ENCODE measurements at regions not wholly inside any gene's neighbourhood (a gene's known extent, or its start where the extent isn't known, plus 50 kb on each side); places are given as distances from the start of the nearest gene placed in this dataset.
"Not testable (repeated sequence)": the region's sequence is repeated elsewhere in the genome, so short reads cannot be mapped to it uniquely, and the experiment has no call there.

GRCh38 chr2:216775043-216775453 is 79.7 kb upstream of the IGFBP5 start:
- DNase-seq: no peak

DNA sequence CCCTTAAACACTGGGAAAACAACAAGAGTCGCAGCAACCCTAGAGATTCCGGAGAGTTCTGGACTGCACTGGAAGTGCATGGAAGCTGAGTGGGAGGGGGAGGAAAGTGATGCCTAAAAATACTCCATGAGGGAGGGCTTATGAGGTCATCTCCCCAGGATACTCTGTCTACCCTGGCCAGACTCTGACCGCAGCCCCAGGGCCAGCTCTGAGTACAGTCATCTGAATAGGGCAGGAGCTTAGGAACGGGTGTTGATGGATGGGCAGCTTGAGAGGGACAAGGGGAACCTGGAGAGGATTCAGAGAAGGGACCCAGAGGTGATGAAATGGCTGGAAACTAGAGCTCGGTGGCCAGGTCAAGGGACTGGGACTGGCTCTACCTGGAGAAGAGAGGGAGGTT is 79.3 kb upstream of the IGFBP5 start:
- DNase-seq: no peak

DNA sequence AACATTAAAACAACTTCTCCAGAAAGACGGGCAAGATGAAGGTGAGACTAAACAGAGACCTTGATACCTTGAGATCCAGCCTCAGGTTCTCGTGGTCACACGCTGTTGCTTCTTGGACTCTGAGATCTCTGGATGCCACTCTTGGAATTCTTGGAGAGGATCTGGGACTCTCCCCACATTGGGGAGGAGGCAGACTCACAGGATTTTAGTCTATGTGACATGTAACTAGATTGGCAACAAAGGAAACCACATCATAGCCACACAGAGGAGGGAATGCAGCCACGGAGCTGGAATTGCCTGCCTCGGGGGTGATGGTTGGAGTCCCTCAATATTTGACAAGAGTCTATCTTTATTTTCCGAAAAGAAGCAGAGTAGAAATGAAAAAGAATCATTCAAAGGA is 78.8 kb upstream of the IGFBP5 start:
- no peak for DNase-seq

DNA sequence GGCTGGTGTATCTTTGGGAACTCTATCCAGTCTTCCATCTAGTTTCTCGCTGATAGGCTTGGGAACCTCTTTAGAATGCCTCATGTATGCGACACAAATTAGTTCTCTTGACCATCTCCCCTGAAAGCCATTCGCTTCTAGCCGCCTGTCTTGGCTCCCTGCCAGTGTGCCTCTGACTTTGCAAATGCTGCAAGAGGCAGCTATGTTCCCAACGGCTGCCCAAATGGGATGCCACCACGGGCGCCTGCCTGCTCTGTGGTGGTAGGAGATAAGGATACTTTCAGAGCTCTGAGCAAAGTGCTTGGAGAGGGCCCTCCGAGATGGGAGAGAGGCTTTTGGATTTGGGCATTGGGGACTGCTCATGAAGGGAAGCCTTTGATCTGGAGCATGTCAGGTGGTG is 77.7 kb upstream of the IGFBP5 start:
- no peak for DNase-seq

- DNase-seq: no peak
Measured at GRCh38 chr2:216770717-216771116, 75.4 kb upstream of the IGFBP5 start.

GRCh38 chr2:216770050-216770449 is 74.7 kb upstream of the IGFBP5 start:
- no peak for DNase-seq

DNA sequence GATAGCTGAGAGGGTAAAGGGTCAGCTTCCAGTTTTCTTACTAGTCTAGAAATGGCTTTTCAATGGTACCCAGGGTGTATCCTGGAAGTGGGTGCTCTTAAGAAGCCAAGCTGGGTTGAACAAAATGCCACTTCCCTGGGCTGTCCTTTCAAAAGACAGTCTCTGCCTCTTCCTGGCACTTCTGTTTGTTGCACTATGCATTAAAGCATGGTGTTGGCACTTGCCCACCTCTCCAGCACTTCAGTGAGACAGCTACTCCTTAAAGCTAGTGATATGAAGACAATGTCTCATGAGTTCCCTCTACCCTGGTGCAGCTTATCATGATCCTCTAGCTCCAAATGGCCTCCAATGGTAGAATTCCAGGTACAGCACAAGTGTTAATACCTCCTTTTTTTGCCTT is 74.3 kb upstream of the IGFBP5 start:
- DNase-seq: no peak

- no peak for DNase-seq
Measured at GRCh38 chr2:216768908-216769411, 73.6 kb upstream of the IGFBP5 start.

DNA sequence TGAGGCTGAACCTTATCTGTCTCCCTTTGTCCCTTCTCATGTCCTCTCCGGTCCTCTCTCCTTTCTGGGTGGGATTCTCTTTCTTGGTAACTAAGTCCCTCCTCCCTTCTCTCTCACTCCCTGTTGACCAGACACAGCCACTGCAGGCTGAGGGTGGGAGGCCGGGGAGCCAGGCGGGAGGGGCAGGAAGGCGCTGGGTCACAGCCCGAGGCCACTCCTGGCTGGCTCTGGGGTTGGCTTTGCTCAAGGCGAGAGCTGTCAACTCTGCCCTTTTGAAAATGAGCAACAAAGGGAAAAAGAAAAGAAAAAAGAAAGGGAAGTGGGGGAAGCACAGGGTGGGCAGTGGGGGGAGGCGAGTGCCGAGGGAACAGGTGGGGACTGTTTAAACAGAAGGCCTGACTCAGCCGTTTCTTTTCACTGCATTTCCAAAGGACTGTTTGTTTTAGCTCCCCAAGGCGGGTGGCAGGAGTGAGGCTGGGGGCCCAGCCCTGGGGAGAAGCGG is 70.5 kb upstream of the IGFBP5 start:
- peak; percentile 63 for DNase-seq

- DNase-seq: no peak
Measured at GRCh38 chr2:216763396-216763795, 68.0 kb upstream of the IGFBP5 start.

DNA sequence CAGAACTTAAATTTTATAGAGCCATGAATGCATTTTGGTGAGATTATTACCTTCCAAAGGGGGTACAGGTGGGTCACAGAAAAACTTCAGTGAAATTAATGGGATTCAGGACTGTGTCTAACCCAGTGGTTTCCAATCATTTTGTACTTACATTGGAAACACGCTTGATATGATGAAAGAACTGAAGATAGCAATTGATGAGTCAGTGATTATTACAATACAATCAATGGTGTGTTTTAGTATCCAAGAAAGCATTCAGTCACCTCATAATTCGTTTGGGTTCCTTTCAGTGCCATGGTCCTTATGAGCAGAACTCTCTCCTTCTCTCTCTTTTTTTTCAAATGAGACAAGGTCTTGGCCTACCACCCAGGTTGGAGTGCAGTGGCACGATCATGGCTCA is 66.5 kb upstream of the IGFBP5 start:
- DNase-seq: no peak

- no peak for DNase-seq
Measured at GRCh38 chr2:216761133-216761532, 65.8 kb upstream of the IGFBP5 start.

GRCh38 chr2:216758256-216759155 is 63.2 kb upstream of the IGFBP5 start:
- DNase-seq: no peak

DNA sequence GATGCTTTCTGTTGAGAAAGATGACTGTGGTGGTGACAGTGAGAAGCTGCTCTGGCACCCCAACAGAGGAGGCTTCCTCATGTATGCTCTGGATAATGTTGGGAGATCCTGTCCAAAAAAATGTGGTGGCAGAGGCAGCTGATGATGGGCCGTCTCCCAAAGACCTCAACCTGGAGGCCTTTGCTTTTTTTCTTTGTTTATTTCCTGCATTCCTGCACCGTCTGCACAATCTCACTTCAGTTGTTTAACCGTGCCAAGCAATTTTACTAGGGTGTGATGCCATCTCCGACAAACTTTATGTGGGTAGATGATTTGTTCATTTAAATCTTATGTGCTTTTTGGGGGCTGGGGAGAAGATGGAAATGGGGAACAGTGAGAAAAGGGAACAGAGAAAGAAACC is 62.2 kb upstream of the IGFBP5 start:
- DNase-seq: no peak

DNA sequence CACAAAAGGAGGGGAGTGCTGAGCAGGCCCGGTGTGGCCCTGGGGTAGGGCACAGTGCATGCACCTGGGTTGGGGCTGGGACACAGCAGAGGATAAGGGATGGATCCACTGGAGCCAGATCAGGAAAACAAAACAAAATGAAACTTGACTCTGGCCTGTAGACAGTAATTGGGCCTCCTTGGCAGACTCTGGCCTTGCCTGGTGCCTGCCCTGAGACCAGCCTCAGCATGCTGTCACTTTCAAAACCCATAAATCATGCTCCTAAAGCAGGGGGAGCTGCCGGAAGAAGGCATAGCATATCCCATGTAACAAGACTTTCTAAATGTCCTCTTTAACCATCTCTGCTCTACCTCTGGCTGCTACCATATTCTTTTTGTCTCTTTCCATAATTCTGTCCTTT is 61.1 kb upstream of the IGFBP5 start:
- DNase-seq: no peak

DNA sequence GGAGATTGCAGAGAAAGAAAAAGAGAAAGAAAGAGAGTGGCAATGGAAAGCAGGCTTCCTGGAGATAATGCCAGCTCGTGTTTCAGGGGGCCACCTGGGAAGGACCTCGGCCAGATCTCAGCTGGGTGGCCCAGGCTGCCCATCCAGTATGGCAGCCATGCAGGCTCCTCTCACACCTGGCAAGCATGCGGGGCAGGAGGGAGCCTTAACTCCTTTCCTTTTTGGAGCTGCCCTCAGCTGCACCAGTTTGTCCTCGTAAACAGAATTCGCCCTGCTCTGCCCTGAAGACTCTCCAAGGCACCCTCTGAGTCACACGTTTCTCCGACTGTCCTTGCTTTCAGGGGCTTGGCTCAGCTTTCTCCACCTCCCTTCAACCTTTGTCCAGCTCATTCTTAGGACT is 59.5 kb upstream of the IGFBP5 start:
- DNase-seq: no peak

DNA sequence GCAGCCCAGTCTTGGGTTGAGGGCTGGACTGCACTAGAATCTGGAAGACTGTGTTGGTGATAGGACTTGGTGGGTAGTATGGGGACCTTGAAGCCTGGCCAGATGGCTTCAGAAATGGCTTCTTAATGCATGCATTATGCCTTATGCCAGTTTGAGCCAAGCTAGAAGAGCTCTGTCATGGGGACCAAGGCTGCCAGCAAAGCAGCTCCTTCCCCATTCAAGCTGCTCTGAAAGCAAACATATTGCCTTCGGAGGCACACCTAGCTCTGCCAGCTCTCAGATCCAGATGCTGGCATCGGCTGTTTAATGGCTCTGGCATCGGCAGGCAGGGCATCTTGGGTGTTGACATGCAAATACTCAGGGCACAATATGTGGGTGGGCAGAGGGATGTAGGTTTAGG is 59.0 kb upstream of the IGFBP5 start:
- DNase-seq: no peak

GRCh38 chr2:216752855-216753505 is 57.6 kb upstream of the IGFBP5 start:
- DNase-seq: no peak

DNA sequence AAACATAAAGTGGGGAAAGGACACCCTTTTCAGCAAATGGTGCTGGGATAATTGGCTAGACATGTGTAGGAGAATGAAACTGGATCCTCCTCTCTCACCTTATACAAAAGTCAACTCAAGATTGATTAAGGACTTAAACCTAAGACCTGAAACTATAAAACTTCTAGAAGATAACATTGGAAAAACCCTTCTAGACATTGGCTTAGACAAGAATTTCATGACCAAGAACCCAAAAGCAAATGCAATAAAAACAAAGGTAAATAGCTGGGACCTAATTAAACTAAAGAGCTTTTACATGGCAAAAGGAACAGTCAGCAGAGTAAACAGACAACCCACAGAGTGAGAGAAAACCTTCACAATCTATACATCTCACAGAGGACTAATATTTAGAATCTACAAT is 55.4 kb upstream of the IGFBP5 start:
- DNase-seq: not testable (repeated sequence)

DNA sequence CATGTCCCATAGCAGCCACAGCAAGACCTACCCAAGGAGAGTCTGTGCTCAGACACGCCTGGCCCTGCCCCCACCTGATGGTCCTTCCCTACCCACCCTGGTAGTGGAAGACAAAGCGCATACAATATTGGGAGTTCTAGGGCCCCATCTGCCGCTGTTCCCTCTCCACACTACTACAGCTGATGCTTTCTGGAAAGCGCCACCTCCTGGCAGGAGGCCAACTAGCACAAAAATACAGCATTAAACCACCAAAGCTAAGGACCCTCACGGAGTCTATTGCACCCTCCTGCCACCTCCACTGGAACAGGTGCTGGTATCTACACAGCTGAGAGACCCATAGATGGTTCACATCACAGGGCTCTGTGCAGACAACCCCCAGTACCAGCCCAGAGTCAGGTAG is 50.9 kb upstream of the IGFBP5 start:
- DNase-seq: not testable (repeated sequence)

DNA sequence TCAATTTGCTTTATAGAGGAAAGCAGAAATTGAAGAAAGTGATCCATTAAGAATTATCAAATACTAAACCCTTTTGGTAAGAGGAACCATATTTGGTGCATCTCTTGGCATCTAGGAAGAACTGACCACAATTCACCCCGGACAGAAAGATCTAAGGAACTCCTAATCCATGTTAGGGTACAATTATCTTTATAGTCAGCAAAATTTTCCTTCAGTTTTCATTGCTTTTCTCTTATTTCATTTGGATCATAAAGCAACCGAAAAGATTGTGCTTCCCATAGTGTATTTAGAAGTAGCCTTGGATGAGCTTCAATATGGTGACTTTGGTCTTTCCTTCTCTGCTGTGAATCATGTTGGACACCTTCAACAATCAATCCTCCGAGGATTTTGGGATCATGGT is 50.1 kb upstream of the IGFBP5 start:
- DNase-seq: no peak
